Colonic mucosa (tissue), 4 donors: ENCODE measurements at regions not wholly inside any gene's neighbourhood (a gene's known extent, or its start where the extent isn't known, plus 50 kb on each side); places are given as distances from the start of the nearest gene placed in this dataset.
A peak's percentile ranks its signal among the peaks of the same experiment; 100 is the strongest.

ENCODE experiments used
- DNase-seq: peaks from one replicate; pipeline ENCODE4 v3.0.0-alpha.2; 2020
- H3K27ac ChIP-seq: fragments of 200-600 bp; one replicate; pipeline ENCODE4 v1.8.0; 2021
- H3K27me3 ChIP-seq: fragments of 200-600 bp; one replicate; pipeline ENCODE4 v1.8.0; 2021
- H3K36me3 ChIP-seq: fragments of 200-600 bp; one replicate; pipeline ENCODE4 v1.8.0; 2021
- H3K4me1 ChIP-seq: fragments of 200-600 bp; one replicate; pipeline ENCODE4 v1.8.0; 2021; ENCODE audit warnings: mild to moderate bottlenecking
- H3K4me3 ChIP-seq: fragments of 200-600 bp; one replicate; pipeline ENCODE4 v1.8.0; 2021
- H3K9ac ChIP-seq, 2 donors: one replicate each; pipeline ENCODE4 v1.7.0; 2013; ENCODE audit warnings: control low read depth in 2 of 2, low read depth in 2 of 2, low read length in 2 of 2
- H3K9me3 ChIP-seq: fragments of 200-600 bp; one replicate; pipeline ENCODE4 v1.8.0; 2021
- CTCF ChIP-seq: fragments of 200-600 bp; IDR thresholded peaks from one replicate; pipeline ENCODE4 v1.8.0; 2022; ENCODE audit warnings: antibody characterized with exemption, mild to moderate bottlenecking
- intact Hi-C: fragments of 100-400 bp; cut with DNase I; formaldehyde crosslinking; loops from one replicate; pipeline ENCODE4 v1.14.1; 2022
- donor health status: healthy.
- donor health status: DM: no; HTN: no; CAD: no.
- donor health status: DM: no; HTN: no; CAD: no.

DNA sequence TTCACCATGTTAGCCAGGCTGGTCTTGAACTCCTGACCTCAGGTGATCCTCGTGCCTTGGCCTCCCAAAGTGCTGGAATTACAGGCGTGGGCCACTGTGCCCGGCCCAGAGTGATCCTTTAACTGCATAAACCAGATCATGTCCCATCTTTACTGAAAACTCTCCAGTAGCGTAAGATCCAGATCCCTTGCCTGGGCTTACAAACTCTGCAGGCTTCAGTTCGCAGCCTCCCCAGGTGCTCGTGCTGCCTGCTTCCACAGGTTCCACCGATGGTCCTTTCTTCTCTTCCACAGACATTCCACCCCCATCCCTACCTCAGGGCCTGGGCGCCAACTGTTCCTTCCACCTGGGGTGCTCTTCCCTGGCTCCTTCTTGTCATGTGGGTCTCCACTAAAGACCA, 88.8 kb upstream of the SHANK2 start:
- TF ChIP-seq CTCF, result no peak
- no peaks in the 10 kb centered on the region for H3K36me3 ChIP-seq
- no peak overlapping the region for H3K27ac ChIP-seq
- no peak overlapping the region for H3K9ac ChIP-seq
- H3K4me3 ChIP-seq, result no peak overlapping the region
- no peaks in the 10 kb centered on the region for H3K4me1 ChIP-seq
- no peak for DNase-seq
- H3K9me3 ChIP-seq, result no peaks in the 10 kb centered on the region
- no peaks in the 10 kb centered on the region for H3K27me3 ChIP-seq
- intact Hi-C loops, result loop anchor here (5.0 kb wide), 1 partner anchor 219 kb away; no protein-coding TSS in a partner anchor

DNA sequence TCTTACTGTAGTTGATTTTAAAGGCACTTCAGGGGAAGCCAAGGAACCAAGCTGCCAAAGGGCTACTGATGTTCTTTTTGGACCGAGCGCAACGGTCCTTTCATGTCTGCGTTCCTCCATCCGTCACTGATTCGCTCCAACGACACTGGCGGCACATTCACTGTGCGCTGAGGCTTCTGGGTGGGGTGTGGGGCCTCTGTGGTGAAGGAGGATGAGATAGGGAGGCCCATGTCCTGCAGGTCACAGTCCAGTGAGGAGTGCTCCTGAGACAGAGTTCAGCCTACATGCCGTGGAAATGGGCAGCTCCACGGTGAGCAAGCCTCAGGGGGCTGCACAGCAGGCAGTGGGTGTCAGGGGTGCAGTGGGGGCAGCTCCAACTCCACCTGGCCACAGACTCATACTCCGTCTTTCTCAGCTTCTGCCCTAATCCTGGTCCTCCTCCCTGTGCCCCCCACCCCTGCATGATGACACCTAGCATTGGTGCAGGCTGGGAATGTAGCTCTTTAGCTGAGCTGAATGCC, 87.8 kb upstream of the SHANK2 start:
- intact Hi-C loops, result loop anchor here (5.0 kb wide), 1 partner anchor 218 kb away; no protein-coding TSS in a partner anchor
- Histone ChIP-seq H3K9ac (no peak overlapping the region), H3K9me3 (no peaks in the 10 kb centered on the region), H3K36me3 (no peaks in the 10 kb centered on the region), H3K27ac (no peak overlapping the region), H3K4me1 (no peaks in the 10 kb centered on the region), H3K27me3 (no peaks in the 10 kb centered on the region), H3K4me3 (no peak overlapping the region)
- DNase-seq, result no peak
- no peak for TF ChIP-seq CTCF

- Histone ChIP-seq H3K27me3 (no peaks in the 10 kb centered on the region), H3K27ac (peak overlapping the region; percentile 1), H3K36me3 (no peaks in the 10 kb centered on the region), H3K9me3 (no peaks in the 10 kb centered on the region), H3K9ac (no peak overlapping the region), H3K4me1 (no peaks in the 10 kb centered on the region), H3K4me3 (no peak overlapping the region)
- DNase-seq, result no peak
- intact Hi-C loops, result no loop called here
- TF ChIP-seq CTCF, result no peak
These were observed 87.1 kb upstream of the SHANK2 start for GRCh38 chr11:71339396-71339881.

DNA sequence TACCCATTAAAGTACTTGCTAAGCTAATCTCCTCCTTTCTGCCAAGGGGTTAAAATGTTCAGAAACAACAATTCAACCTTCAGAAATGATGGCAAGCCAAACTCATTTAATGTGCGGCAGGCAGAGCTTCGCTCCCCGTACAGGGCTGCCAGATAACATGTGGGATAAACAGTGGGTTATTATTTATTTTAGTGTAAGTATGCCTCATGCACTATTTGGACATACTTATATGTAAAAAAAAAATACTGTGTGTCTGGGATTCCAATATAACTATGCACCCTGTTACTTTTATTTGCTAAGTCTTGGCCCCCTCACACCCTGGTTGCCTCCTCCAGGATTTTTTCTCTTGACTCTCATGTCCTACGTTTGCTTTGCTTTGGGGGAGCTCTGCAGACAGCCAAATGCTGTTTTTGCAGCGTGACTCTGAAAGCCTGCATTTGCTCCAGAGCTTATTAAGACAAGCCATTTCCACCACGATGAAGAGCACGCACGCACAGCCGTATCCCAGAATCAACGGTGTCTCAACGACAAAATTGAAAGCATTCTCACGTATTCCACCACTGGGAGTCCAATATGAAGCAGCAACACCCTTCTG, 86.5 kb upstream of the SHANK2 start:
- no peak for TF ChIP-seq CTCF
- Histone ChIP-seq H3K27ac (peak overlapping the region; percentile 1), H3K4me3 (no peak overlapping the region), H3K9ac (no peak overlapping the region), H3K4me1 (no peaks in the 10 kb centered on the region), H3K36me3 (no peaks in the 10 kb centered on the region), H3K27me3 (no peaks in the 10 kb centered on the region), H3K9me3 (no peaks in the 10 kb centered on the region)
- DNase-seq, result no peak
- intact Hi-C loops, result no loop called here

DNA sequence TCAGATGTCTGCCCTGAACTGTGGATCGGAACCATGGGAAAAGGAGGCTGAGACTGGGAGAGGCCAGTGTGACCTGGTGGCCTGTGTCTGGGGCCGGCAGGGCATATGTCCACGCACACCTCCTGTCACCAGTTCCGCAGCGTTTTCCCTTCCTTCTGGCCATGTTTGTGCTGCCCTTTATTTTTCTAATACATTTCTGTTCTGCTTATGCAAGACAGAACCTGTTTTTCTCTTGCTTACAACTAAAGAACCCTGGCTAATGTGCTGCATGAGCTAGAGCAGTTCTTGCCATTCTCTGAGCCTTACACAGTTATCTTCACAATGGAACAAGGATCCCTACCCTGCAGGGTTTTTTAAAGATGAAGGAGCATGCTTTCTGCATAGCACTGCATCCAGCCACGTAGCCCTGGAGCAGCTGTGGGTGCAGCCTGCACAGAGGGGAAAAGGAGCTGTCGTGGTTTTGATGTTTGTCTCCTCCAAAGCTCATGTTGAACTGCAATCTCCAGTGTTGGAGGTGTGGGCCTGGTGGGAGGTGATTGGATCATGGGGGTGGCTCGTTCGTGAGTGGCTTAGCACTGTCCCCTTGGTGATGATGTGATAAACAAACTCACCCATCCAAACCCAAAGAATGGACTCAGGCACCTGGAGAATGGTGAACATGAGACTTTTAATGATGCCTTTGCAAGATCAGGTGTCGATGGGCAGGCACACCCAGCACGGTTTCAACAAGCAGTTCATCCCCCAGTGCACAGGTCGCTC, 84.8 kb upstream of the SHANK2 start:
- no peaks in the 10 kb centered on the region for H3K36me3 ChIP-seq
- TF ChIP-seq CTCF, result no peak
- no peak overlapping the region for H3K27ac ChIP-seq
- intact Hi-C loops, result no loop called here
- no peak for DNase-seq
- no peaks in the 10 kb centered on the region for H3K27me3 ChIP-seq
- H3K9me3 ChIP-seq, result no peaks in the 10 kb centered on the region
- no peaks in the 10 kb centered on the region for H3K4me1 ChIP-seq
- H3K9ac ChIP-seq, result no peak overlapping the region
- no peak overlapping the region for H3K4me3 ChIP-seq
